ENCODE measurements at regions not wholly inside any gene's neighbourhood (a gene's known extent, or its start where the extent isn't known, plus 50 kb on each side); places are given as distances from the start of the nearest gene placed in this dataset.
"Not testable (repeated sequence)": the region's sequence is repeated elsewhere in the genome, so short reads cannot be mapped to it uniquely, and the experiment has no call there.

DNA sequence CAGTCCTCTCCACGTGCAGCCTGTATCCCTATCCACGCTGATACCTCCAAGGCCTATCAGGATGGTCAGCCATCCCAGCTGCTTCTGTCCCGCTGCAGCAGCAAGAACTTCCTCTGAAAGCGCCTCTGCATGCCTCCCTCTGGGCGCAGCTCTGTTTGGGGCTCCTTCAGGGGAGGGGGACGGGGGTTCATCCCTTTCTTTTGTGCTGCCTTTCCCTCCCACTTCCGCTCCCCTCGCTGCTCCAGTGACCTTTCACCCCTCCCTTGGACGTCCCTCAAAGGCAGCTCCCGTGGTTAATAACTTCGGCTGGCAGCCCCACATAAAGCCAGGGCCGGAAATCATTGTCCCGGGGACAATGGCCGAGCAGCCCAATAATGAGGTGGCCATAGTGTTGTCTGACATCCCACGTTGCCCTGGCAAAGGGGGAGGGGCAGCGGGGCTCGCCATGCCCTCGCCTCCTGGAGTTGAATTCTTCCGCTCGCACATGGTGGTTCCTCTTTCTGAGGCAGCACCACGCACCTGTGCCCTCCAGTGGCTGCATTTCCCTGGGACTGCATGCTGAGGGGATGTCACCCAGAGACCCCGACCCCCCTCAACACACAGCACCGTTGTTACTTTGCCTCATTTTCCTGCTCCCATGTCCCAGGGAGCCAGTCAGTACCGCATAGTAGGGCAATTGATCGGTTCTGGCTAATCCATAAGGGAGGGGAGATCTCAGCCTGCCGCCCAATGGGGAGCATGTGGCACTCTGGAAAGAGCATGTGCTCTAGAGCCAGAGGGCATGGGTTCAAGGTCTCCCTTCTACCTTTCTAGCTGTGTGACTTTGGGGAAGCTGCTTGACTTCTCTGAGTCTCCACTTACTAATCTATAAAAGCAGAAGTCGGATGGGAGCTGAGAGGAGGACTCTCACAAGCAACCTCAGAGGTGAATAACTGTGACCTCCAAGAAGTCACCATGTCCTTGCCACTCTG lies 72.0 kb downstream of the TRIM43 start:
- TF ChIP-seq, protein P1, sequence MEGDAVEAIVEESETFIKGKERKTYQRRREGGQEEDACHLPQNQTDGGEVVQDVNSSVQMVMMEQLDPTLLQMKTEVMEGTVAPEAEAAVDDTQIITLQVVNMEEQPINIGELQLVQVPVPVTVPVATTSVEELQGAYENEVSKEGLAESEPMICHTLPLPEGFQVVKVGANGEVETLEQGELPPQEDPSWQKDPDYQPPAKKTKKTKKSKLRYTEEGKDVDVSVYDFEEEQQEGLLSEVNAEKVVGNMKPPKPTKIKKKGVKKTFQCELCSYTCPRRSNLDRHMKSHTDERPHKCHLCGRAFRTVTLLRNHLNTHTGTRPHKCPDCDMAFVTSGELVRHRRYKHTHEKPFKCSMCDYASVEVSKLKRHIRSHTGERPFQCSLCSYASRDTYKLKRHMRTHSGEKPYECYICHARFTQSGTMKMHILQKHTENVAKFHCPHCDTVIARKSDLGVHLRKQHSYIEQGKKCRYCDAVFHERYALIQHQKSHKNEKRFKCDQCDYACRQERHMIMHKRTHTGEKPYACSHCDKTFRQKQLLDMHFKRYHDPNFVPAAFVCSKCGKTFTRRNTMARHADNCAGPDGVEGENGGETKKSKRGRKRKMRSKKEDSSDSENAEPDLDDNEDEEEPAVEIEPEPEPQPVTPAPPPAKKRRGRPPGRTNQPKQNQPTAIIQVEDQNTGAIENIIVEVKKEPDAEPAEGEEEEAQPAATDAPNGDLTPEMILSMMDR (conservative IDR thresholded peaks at IDR 0.05): not testable (repeated sequence)
- TF ChIP-seq EZH2 (IDR thresholded peaks at IDR 0.05; ENCODE audit: low read depth): not testable (repeated sequence)
